Common myeloid progenitor, CD34-positive (primary cell): ENCODE measurements at regions not wholly inside any gene's neighbourhood (a gene's known extent, or its start where the extent isn't known, plus 50 kb on each side); places are given as distances from the start of the nearest gene placed in this dataset.
"Not testable (repeated sequence)": the region's sequence is repeated elsewhere in the genome, so short reads cannot be mapped to it uniquely, and the experiment has no call there.

Experiments used
- CTCF ChIA-PET: fragments of 350-600 bp; sonication (Branson Sonifier 250); formaldehyde crosslinking; loops from one replicate; lab custom pipeline; 2021; ENCODE audit warnings: antibody characterized with exemption; lab: Charles Lee
- POLR2A ChIA-PET: fragments of 350-600 bp; sonication (Branson Sonifier 250); formaldehyde crosslinking; loops from one replicate; lab custom pipeline; 2021; ENCODE audit warnings: antibody characterized with exemption; lab: Charles Lee
- DNase-seq, 3 donors: peaks; one replicate each; pipeline versions ENCODE4 v3.0.0 to v3.0.0-alpha.2; 2013
- H3K27ac ChIP-seq, 2 experiments: 1 replicate in 1 of 2; 2 replicates in 1 of 2; pipeline ENCODE4 v1.7.0; 2013; ENCODE audit warnings: inconsistent platforms in 2 of 2, low read length in 2 of 2, mild to moderate bottlenecking in 2 of 2, low read depth in 1 of 2, moderate library complexity in 1 of 2; ENCODE audit not compliant: severe bottlenecking in 2 of 2, insufficient read depth in 1 of 2, poor library complexity in 1 of 2
- H3K27me3 ChIP-seq, 5 experiments: replicated peaks in 2 of 5; 1 replicate in 3 of 5; 2 replicates in 2 of 5; pipeline versions ENCODE4 v1.6.1 to v1.7.0; 2013; ENCODE audit warnings: low read length in 4 of 5, mild to moderate bottlenecking in 2 of 5, moderate library complexity in 2 of 5, inconsistent platforms in 1 of 5; ENCODE audit not compliant: insufficient read depth in 5 of 5, control insufficient read depth in 4 of 5
- H3K36me3 ChIP-seq, 4 experiments: 1 replicate in 2 of 4; 2 replicates in 2 of 4; pipeline versions ENCODE4 v1.6.1 to v1.7.0; 2013; ENCODE audit warnings: low read length in 3 of 4, control low read depth in 1 of 4, mild to moderate bottlenecking in 1 of 4; ENCODE audit not compliant: control insufficient read depth in 4 of 4, insufficient read depth in 4 of 4
- H3K4me1 ChIP-seq, 4 experiments: 1 replicate in 3 of 4; 2 replicates in 1 of 4; pipeline versions ENCODE4 v1.6.1 to v1.7.1; 2013; ENCODE audit warnings: low read length in 3 of 4, mild to moderate bottlenecking in 3 of 4, control low read depth in 1 of 4, inconsistent platforms in 1 of 4, moderate library complexity in 1 of 4; ENCODE audit not compliant: control insufficient read depth in 4 of 4, insufficient read depth in 4 of 4; ENCODE audit errors: control extremely low read depth in 1 of 4
- H3K4me3 ChIP-seq, 7 experiments: 1 replicate in 4 of 7; 2 replicates in 3 of 7; pipeline versions ENCODE4 v1.5.1 to v1.7.0; 2013; ENCODE audit warnings: mild to moderate bottlenecking in 7 of 7, low read length in 6 of 7, moderate library complexity in 6 of 7, inconsistent platforms in 2 of 7, low read depth in 2 of 7, control low read depth in 1 of 7; ENCODE audit not compliant: insufficient read depth in 4 of 7, control insufficient read depth in 1 of 7; ENCODE audit errors: extremely low read depth in 1 of 7
- H3K9me3 ChIP-seq, 5 experiments: 1 replicate in 4 of 5; 2 replicates in 1 of 5; pipeline versions ENCODE4 v1.6.1 to v1.7.1; 2013; ENCODE audit warnings: low read length in 4 of 5, mild to moderate bottlenecking in 2 of 5, inconsistent platforms in 1 of 5, low read depth in 1 of 5, moderate library complexity in 1 of 5; ENCODE audit not compliant: control insufficient read depth in 4 of 5, insufficient read depth in 2 of 5; ENCODE audit errors: control extremely low read depth in 1 of 5
- WGBS: methylation state at CpG from one replicate; pipeline ENCODE4 v1.1.5; 2013; ENCODE audit not compliant: insufficient coverage; 5-methylcytosine and 5-hydroxymethylcytosine counted together

DNA sequence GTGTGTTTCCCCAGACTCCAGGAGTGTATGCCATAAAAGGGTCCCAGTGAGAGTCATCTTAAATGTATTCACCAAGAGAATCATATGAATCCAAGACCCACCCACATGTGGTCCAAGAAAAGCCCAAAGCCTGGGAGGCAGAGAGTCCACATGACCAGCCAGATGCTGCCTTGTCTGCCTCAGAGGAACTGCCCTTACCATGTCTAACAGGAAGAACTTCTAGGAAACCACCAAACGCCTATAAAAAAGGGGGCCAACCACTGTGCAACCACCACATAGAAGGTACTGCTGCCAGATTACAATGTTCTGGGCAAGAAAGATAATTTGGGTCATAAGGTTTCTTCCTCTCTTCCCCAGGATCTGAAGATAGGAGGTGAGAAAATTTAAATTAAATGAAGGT, 129.8 kb upstream of the SLC24A2 start:
- CTCF ChIA-PET, result no interaction called here
- POLR2A ChIA-PET, result no interaction called here
- no peaks in the 10 kb centered on the region for H3K9me3 ChIP-seq
- H3K27ac ChIP-seq, result no peak overlapping the region
- peak; percentile 8 to 76 (median 67) for DNase-seq
- no peak overlapping the region for H3K4me3 ChIP-seq
- no peaks in the 10 kb centered on the region for H3K36me3 ChIP-seq
- peaks cover 0 to 9% (median 3%) of the 10 kb centered on the region in 4 experiments for H3K4me1 ChIP-seq
- H3K27me3 ChIP-seq, result peaks cover 0 to 4% (median 0%) of the 10 kb centered on the region in 5 experiments
- no CpG with 5 or more reads among the region's 1 CpG for WGBS

DNA sequence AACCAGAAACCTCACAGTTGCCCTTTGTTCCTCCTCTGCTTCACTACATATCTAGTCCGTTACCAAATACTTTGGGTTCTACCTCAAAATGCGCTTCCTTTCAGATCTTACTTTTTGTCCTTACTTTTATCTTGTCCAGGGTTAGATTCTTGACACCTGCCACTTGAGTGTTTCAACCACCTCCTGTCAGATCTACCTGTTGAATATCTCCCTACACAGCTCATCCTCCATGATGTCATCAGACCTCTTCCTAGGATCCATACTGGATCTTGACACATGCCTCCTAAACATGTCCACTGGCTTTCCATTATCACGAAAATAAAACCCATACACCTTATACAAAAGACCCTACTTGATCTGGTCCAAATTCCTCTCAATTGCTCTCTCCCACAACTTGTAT, 125.2 kb upstream of the SLC24A2 start:
- Histone ChIP-seq H3K36me3 (no peaks in the 10 kb centered on the region), H3K4me3 (no peak overlapping the region), H3K27ac (no peak overlapping the region), H3K4me1 (peaks cover 0 to 8% (median 3%) of the 10 kb centered on the region in 4 experiments), H3K27me3 (no peaks in the 10 kb centered on the region), H3K9me3 (no peaks in the 10 kb centered on the region)
- DNase-seq, result no peak
- WGBS, result 94% methylated on average over 3 of the region's 3 CpGs
- POLR2A ChIA-PET, result no interaction called here
- CTCF ChIA-PET, result interaction anchor here (0.6 kb wide), 1 partner anchor 164 kb away, joined by 3 read pairs; no protein-coding TSS in a partner anchor

DNA sequence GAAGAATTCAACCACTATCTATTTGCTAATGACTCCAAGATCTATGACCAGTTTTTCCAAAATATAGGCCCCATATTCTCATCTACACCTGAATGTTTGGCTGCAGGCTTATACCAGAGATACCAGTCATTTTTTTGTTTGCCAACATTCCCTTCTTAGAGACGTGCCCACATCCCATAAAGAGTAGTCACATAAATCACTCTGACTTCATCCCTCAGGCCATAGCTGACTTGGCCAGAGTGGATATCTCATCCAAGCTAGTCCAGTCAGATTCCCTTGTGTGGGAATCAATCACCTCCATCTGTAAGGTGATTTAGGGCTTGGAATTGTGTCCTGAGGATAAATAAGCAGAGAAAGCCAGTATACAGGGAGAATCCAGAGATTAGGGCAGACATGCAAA, 124.3 kb upstream of the SLC24A2 start:
- CTCF ChIA-PET, result interaction anchor here (0.9 kb wide), 1 partner anchor 9 kb away, joined by 3 read pairs; no protein-coding TSS in a partner anchor
- Histone ChIP-seq H3K4me3 (no peak overlapping the region), H3K27me3 (no peaks in the 10 kb centered on the region), H3K9me3 (no peaks in the 10 kb centered on the region), H3K4me1 (no peaks in the 10 kb centered on the region), H3K27ac (no peak overlapping the region), H3K36me3 (no peaks in the 10 kb centered on the region)
- 86% methylated on average over 1 of the region's 1 CpG for WGBS
- no peak for DNase-seq
- POLR2A ChIA-PET, result no interaction called here

DNA sequence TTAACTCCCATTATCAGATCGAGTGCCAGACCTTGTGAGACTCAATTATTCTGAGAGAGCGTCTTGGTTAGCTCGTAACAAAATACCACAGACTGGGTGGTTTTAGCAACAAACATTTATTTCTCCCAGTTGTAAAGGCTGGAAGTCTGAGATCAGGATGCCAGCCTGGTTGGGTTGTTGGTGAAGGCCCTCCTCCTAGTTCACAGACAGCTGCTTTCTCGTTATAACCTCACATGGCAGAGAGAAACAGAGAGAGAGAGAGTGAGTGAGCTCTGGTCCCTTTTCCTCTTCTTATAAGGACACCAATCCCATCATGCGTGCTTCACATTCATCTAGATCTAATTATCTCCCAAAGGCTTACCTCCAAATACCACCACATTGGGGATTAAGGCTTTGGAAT, 114.2 kb upstream of the SLC24A2 start:
- ChIA-PET CTCF (no interaction called here), POLR2A (interaction anchor here (0.6 kb wide), 1 partner anchor 1992 kb away, joined by 5 read pairs; no protein-coding TSS in a partner anchor)
- no peaks in the 10 kb centered on the region for H3K27me3 ChIP-seq
- no peaks in the 10 kb centered on the region for H3K4me1 ChIP-seq
- H3K27ac ChIP-seq, result no peak overlapping the region
- DNase-seq, result no peak
- no peak overlapping the region for H3K4me3 ChIP-seq
- WGBS, result 71% methylated on average over 2 of the region's 5 CpGs
- H3K36me3 ChIP-seq, result no peaks in the 10 kb centered on the region
- no peaks in the 10 kb centered on the region for H3K9me3 ChIP-seq

DNA sequence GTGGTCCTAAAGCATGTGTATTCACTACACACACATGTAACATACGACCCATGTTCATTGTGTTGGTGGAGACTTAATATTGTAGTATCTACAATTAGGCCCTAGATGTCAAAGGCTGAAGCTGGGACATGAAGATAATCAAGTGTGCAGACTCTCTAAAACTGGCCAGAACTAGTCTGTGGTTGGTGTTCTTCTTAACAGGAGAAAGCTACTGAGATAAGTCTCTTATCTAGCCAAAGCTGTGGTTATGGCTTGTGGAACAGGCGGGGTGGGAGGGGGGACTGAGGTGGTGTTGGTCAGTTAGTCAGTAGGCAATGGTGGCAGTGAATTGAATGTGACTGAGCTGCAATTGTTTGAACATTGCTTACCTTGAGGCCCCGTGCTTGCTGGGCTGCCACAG, 112.7 kb upstream of the SLC24A2 start:
- POLR2A ChIA-PET, result no interaction called here
- Histone ChIP-seq H3K4me1 (no peaks in the 10 kb centered on the region), H3K4me3 (no peak overlapping the region), H3K9me3 (no peaks in the 10 kb centered on the region), H3K27me3 (no peaks in the 10 kb centered on the region), H3K36me3 (no peaks in the 10 kb centered on the region), H3K27ac (no peak overlapping the region)
- 74% methylated on average over 2 of the region's 3 CpGs for WGBS
- CTCF ChIA-PET, result no interaction called here
- DNase-seq, result peak; percentile 25 to 75 (median 59)

DNA sequence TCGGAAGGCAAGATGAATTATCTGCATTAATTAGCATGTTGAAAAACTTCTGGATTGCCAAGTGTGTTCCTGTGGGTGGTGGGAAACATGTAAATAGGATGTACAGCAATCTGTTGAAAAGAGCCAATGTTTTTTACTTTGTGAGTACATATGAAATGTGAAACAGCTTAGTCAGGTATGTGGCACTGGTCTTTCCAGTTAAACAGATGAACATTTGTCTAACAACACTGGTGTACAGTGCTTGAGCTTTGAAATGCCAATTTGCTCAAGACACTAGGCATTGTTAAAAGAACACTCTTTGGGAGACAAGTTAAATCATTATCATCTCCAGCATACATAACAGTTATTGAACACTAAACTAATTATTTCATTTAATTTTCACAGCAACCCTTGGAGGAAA, 107.3 kb upstream of the SLC24A2 start:
- Histone ChIP-seq H3K27ac (no peak overlapping the region), H3K9me3 (no peaks in the 10 kb centered on the region), H3K4me3 (no peak overlapping the region), H3K36me3 (no peaks in the 10 kb centered on the region), H3K4me1 (no peaks in the 10 kb centered on the region), H3K27me3 (no peaks in the 10 kb centered on the region)
- ChIA-PET POLR2A (no interaction called here), CTCF (no interaction called here)
- no CpG with 5 or more reads among the region's 1 CpG for WGBS
- DNase-seq, result no peak

DNA sequence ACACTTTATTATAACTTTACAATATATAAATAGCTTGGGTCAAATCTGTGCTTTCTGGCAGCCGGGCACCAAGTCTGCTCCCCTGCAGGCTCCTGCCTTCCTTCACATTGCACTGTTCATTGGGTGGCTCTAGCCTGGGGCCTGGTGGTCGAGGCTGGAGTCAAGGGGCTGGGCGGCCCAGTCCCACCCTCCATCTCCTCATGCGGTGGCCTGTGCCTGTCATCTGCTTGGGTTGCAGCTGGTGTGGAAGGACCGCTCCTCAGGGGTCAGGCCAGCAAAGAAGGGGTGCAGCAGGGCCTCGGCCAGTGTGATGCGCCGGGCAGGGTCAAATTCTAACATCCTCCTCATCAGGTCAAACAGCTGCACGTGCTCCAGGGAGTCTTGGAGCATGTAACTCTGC, 106.7 kb upstream of the SLC24A2 start:
- H3K4me3 ChIP-seq, H3K4me1 ChIP-seq, H3K27ac ChIP-seq, CTCF ChIA-PET, H3K36me3 ChIP-seq, DNase-seq, POLR2A ChIA-PET, H3K27me3 ChIP-seq, H3K9me3 ChIP-seq: not testable (repeated sequence)
- WGBS, result no CpG with 5 or more reads among the region's 9 CpGs
